Panc1 (cell line): ENCODE measurements at regions not wholly inside any gene's neighbourhood (a gene's known extent, or its start where the extent isn't known, plus 50 kb on each side); places are given as distances from the start of the nearest gene placed in this dataset.

Experiments
- ATAC-seq: fragments of 200-7000 bp; cut with Tn5 transposase; 2 replicates; pipeline ENCODE4 v1.9.1; 2020; ENCODE audit warnings: mild to moderate bottlenecking, moderate library complexity
- BruUV-seq: library from RNA; stranded (reverse); fragments of 400-500 nt; replicated peaks from 2 replicates; lab custom pipeline; 2021; lab: Mats Ljungman, UMichigan
- CTCF ChIA-PET: fragments of 300-600 bp; sonication (Branson Sonifier 250); formaldehyde crosslinking; loops from one replicate; lab custom pipeline; 2022; ENCODE audit warnings: antibody characterized with exemption; lab: Charles Lee
- POLR2A ChIA-PET: fragments of 300-600 bp; sonication (Branson Sonifier 250); formaldehyde crosslinking; loops from one replicate; lab custom pipeline; 2022; ENCODE audit warnings: antibody characterized with exemption; lab: Charles Lee
- DNase-seq: peaks from one replicate; pipeline ENCODE4 v3.0.0-alpha.2; 2010; ENCODE audit warnings: low read depth, low spot score
- H3K27ac ChIP-seq: 2 replicates; pipeline ENCODE4 v1.5.1; 2011; ENCODE audit warnings: mild to moderate bottlenecking, low read length, inconsistent platforms
- H3K27me3 ChIP-seq: fragments of 200-500 bp; sonication (Bioruptor generic); 2 replicates; pipeline ENCODE4 v1.6.0; 2014; ENCODE audit warnings: low read length, inconsistent platforms; ENCODE audit not compliant: control insufficient read depth, insufficient read depth
- H3K36me3 ChIP-seq: fragments of 200-500 bp; sonication (Bioruptor generic); 2 replicates; pipeline ENCODE4 v1.5.1; 2014; ENCODE audit warnings: inconsistent platforms, mild to moderate bottlenecking, low read length, moderate library complexity; ENCODE audit not compliant: control insufficient read depth, insufficient read depth
- H3K4me1 ChIP-seq: 2 replicates; pipeline ENCODE4 v1.5.1; 2011; ENCODE audit warnings: inconsistent platforms, mild to moderate bottlenecking, low read length, moderate library complexity; ENCODE audit not compliant: control insufficient read depth, insufficient read depth
- H3K4me3 ChIP-seq, 2 experiments: 2 replicates each; pipeline ENCODE4 v1.5.1; 2011 to 2012; ENCODE audit warnings: low read depth in 2 of 2, low read length in 2 of 2, mild to moderate bottlenecking in 2 of 2, inconsistent platforms in 1 of 2, moderate library complexity in 1 of 2
- H3K9me3 ChIP-seq: fragments of 200-500 bp; sonication (Bioruptor generic); 2 replicates; pipeline ENCODE4 v1.5.1; 2014; ENCODE audit warnings: low read depth, mild to moderate bottlenecking, inconsistent platforms, low read length, moderate library complexity; ENCODE audit not compliant: control insufficient read depth, insufficient read depth
- CTCF ChIP-seq: fragments of 450-650 bp; IDR thresholded peaks from 2 replicates; pipeline ENCODE4 v1.5.1; 2017; ENCODE audit warnings: mild to moderate bottlenecking
- POLR2AphosphoS5 ChIP-seq: IDR thresholded peaks from 2 replicates; pipeline ENCODE4 v1.6.1; 2012; ENCODE audit warnings: mild to moderate bottlenecking, low read depth, low read length, moderate library complexity
- REST ChIP-seq, 2 experiments: IDR thresholded peaks; 2 replicates each; pipeline ENCODE4 v1.6.1; 2011 to 2012; ENCODE audit warnings: low read depth in 2 of 2, control low read depth in 1 of 2, low read length in 1 of 2, mild to moderate bottlenecking in 1 of 2, moderate library complexity in 1 of 2; ENCODE audit not compliant: insufficient read depth in 1 of 2
- SIN3A ChIP-seq: IDR thresholded peaks from 2 replicates; pipeline ENCODE4 v1.6.1; 2012; ENCODE audit warnings: low read depth, mild to moderate bottlenecking, low read length, moderate library complexity, borderline replicate concordance; ENCODE audit not compliant: insufficient read depth
- TCF7L2 ChIP-seq: IDR thresholded peaks from 2 replicates; pipeline ENCODE4 v1.6.1; 2011; ENCODE audit warnings: mild to moderate bottlenecking, low read depth, low read length, inconsistent platforms
- in situ Hi-C: cut with HindIII; loops from 2 replicates; pipeline ENCODE4 v1.10.0; 2016; ENCODE audit warnings: low sequenced_read_pairs, low pct_unique_long_range_greater_than_20kb
- intact Hi-C: fragments of 100-400 bp; cut with micrococcal nuclease; formaldehyde crosslinking; loops from one replicate; pipeline ENCODE4 v1.10.0; 2022; ENCODE audit not compliant: unreplicated experiment

GRCh38 chr11:104688731-104689130 is 209.5 kb downstream of the CASP12 start:
- Histone ChIP-seq H3K4me3 (no peak overlapping the region), H3K4me1 (no peaks in the 10 kb centered on the region), H3K27me3 (no peaks in the 10 kb centered on the region), H3K9me3 (no peaks in the 10 kb centered on the region), H3K36me3 (no peaks in the 10 kb centered on the region), H3K27ac (no peak overlapping the region)
- no peak for ATAC-seq
- intact Hi-C loops (no loop called here), in situ Hi-C loops (no loop called here)
- ChIA-PET CTCF (no interaction called here), POLR2A (no interaction called here)
- TF ChIP-seq CTCF, result no peak
- TF ChIP-seq POLR2AphosphoS5, result no peak
- TF ChIP-seq SIN3A, result no peak
- TF ChIP-seq REST (IDR thresholded peaks at IDR 0.05; ENCODE audit: insufficient read depth in 1 of 2, low read depth in 2 of 2, low read length in 1 of 2), result no peak
- BruUV-seq, result no TSS peak
- DNase-seq, result no peak

GRCh38 chr11:104682206-104682605 is 216.1 kb downstream of the CASP12 start:
- no TSS peak for BruUV-seq
- Histone ChIP-seq H3K9me3 (0 out of 2 replicates have a peak, but pooled peaks cover 2% of the 10 kb centered on the region), H3K4me1 (no peaks in the 10 kb centered on the region), H3K27me3 (no peaks in the 10 kb centered on the region), H3K4me3 (no peak overlapping the region), H3K27ac (no peak overlapping the region), H3K36me3 (no peaks in the 10 kb centered on the region)
- ChIA-PET CTCF (no interaction called here), POLR2A (no interaction called here)
- intact Hi-C loops (no loop called here), in situ Hi-C loops (no loop called here)
- ATAC-seq (no peak), DNase-seq (no peak)
- TF ChIP-seq SIN3A, result no peak
- TF ChIP-seq CTCF, result no peak
- TF ChIP-seq TCF7L2, result no peak
- TF ChIP-seq REST (IDR thresholded peaks at IDR 0.05; ENCODE audit: insufficient read depth in 1 of 2, low read depth in 2 of 2, low read length in 1 of 2), result no peak
- no peak for TF ChIP-seq POLR2AphosphoS5
